Lower lobe of right lung (tissue), 2 donors: ENCODE measurements at regions not wholly inside any gene's neighbourhood (a gene's known extent, or its start where the extent isn't known, plus 50 kb on each side); places are given as distances from the start of the nearest gene placed in this dataset.
"Not testable (repeated sequence)": the region's sequence is repeated elsewhere in the genome, so short reads cannot be mapped to it uniquely, and the experiment has no call there.

ENCODE experiments used
- ATAC-seq, 2 donors: fragments of 200-7000 bp; cut with Tn5 transposase; one replicate each; pipeline ENCODE4 v1.9.1; 2020 to 2022; ENCODE audit warnings: mild to moderate bottlenecking in 2 of 2, moderate library complexity in 2 of 2
- DNase-seq: peaks from one replicate; pipeline ENCODE4 v3.0.0-alpha.2; 2020
- H3K27ac ChIP-seq: fragments of 200-600 bp; one replicate; pipeline ENCODE4 v1.8.0; 2022
- H3K27me3 ChIP-seq: fragments of 200-600 bp; one replicate; pipeline ENCODE4 v1.8.0; 2022; ENCODE audit warnings: low read depth
- H3K36me3 ChIP-seq: fragments of 200-600 bp; one replicate; pipeline ENCODE4 v1.8.0; 2022; ENCODE audit warnings: mild to moderate bottlenecking
- H3K4me1 ChIP-seq: fragments of 200-600 bp; one replicate; pipeline ENCODE4 v1.8.0; 2022
- H3K4me3 ChIP-seq: fragments of 200-600 bp; one replicate; pipeline ENCODE4 v1.8.0; 2022; ENCODE audit warnings: mild to moderate bottlenecking
- H3K9me3 ChIP-seq: fragments of 200-600 bp; one replicate; pipeline ENCODE4 v1.8.0; 2022
- CTCF ChIP-seq: fragments of 200-600 bp; IDR thresholded peaks from one replicate; pipeline ENCODE4 v1.8.0; 2022; ENCODE audit warnings: antibody characterized with exemption, mild to moderate bottlenecking
- intact Hi-C: fragments of 100-400 bp; cut with DNase I; formaldehyde crosslinking; loops from one replicate; pipeline ENCODE4 v1.11.0; 2022
- donor health status: DM: no; HTN: yes; CAD: no; lungs with severe emphysema.

DNA sequence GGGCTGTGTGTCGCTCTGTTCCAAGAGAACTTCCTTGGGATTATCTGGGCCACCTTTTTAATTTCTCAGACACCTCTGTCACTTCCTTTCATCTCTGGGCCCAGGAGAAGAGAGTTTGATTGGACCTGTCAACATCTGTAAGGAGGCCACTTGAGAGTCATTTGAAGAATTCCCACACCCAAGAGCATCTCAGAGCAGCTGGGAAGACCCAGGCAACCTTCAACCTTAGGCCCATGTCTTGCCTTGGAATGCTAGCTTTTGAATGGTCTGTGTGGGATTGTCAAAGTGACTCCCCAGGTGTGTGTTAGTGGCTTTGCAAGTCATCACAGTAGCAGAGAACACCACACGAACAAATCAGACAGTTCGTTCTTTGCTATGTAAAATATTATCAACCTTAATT, 280.3 kb downstream of the CYRIA start:
- no peaks in the 10 kb centered on the region for H3K4me1 ChIP-seq
- no peak for DNase-seq
- H3K27me3 ChIP-seq: no peaks in the 10 kb centered on the region
- TF ChIP-seq CTCF: no peak
- intact Hi-C loops: no loop called here
- H3K36me3 ChIP-seq: no peaks in the 10 kb centered on the region
- H3K4me3 ChIP-seq: no peak overlapping the region
- no peaks in the 10 kb centered on the region for H3K9me3 ChIP-seq
- ATAC-seq: no peak
- no peak overlapping the region for H3K27ac ChIP-seq

GRCh38 chr2:16383411-16383810, 282.2 kb downstream of the CYRIA start:
- no peak for TF ChIP-seq CTCF
- H3K4me1 ChIP-seq: no peaks in the 10 kb centered on the region
- ATAC-seq: no peak
- no peaks in the 10 kb centered on the region for H3K27me3 ChIP-seq
- H3K27ac ChIP-seq: no peak overlapping the region
- no peaks in the 10 kb centered on the region for H3K36me3 ChIP-seq
- no peak for DNase-seq
- H3K4me3 ChIP-seq: no peak overlapping the region
- H3K9me3 ChIP-seq: no peaks in the 10 kb centered on the region
- intact Hi-C loops: no loop called here

DNA sequence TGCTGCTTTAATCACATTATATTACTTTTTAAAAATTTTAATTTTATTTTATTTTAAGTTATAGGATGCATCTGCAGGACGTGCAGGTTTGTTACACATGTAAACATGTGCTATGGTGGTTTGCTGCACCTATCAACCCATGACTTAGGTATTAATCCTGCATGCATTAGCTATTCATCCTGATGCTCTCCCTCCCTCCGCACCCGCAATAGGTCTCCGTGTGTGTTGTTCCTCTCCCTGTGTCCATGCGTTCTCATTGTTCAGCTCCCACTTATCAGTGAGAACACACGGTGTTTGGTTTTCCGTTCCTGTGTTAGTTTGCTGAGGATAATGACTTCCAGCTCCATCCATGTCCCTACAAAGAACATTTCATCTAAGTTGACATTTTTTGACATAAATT, 283.2 kb downstream of the CYRIA start:
- intact Hi-C loops: no loop called here
- no peaks in the 10 kb centered on the region for H3K27me3 ChIP-seq
- no peak for TF ChIP-seq CTCF

DNA sequence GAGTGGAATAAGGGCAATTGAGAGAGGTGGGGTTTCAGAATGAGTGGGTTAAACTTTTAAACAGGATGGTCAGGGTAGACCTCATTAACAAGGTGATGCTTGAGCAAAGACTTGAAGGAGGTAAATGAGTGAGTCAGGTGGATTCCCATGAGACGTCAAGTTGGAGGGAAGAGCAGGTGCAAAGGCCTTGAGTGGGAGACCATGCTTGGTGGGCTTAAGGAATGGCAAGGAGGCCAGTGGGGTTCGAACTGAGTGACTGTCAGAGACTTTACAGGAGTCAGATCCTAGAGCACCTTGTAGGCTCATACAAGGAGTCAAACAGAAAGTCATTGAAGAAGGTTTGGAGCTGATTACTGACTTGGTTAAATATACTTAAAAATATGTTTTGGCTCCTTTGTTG, 284.1 kb downstream of the CYRIA start:
- intact Hi-C loops: no loop called here
- H3K9me3 ChIP-seq: no peaks in the 10 kb centered on the region

More for the DNA sequence above, 283.2 kb downstream of the CYRIA start:
- Histone ChIP-seq H3K4me1 (no peaks in the 10 kb centered on the region), H3K9me3 (no peaks in the 10 kb centered on the region), H3K4me3 (no peak overlapping the region), H3K27ac (no peak overlapping the region), H3K36me3 (no peaks in the 10 kb centered on the region)
- DNase-seq (no peak), ATAC-seq (no peak)

GRCh38 chr2:16379901-16380300, 285.7 kb downstream of the CYRIA start:
- H3K27me3 ChIP-seq, DNase-seq, H3K4me3 ChIP-seq, intact Hi-C loops, H3K4me1 ChIP-seq, H3K36me3 ChIP-seq, H3K9me3 ChIP-seq, ATAC-seq, H3K27ac ChIP-seq: not testable (repeated sequence)

More for the DNA sequence above, 284.1 kb downstream of the CYRIA start:
- ATAC-seq (no peak), DNase-seq (no peak)
- no peaks in the 10 kb centered on the region for H3K4me1 ChIP-seq
- no peak for TF ChIP-seq CTCF
- no peaks in the 10 kb centered on the region for H3K27me3 ChIP-seq
- no peaks in the 10 kb centered on the region for H3K36me3 ChIP-seq
- H3K4me3 ChIP-seq: no peak overlapping the region
- no peak overlapping the region for H3K27ac ChIP-seq

DNA sequence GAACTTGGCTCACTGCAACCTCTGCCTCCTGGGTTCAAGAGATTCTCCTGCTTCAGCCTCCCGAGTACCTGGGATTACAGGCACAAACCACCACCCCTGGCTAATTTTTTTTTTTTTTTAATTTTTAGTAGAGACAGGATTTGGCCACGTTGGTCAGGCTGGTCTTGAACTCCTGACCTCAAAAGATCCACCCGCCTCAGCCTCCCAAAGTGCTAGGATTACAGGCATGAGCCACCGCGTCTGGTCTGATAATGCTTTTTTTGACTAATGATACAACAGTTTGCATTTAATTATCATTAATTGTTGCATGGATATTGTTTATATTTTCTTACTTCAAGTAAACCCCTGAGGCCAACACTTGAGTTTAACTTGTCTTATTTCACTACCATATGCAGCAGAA, 286.6 kb downstream of the CYRIA start:
- intact Hi-C loops, ATAC-seq, H3K27me3 ChIP-seq: not testable (repeated sequence)

GRCh38 chr2:16378031-16378430, 287.6 kb downstream of the CYRIA start:
- H3K27ac ChIP-seq: no peak overlapping the region
- no peaks in the 10 kb centered on the region for H3K4me1 ChIP-seq
- no peak for TF ChIP-seq CTCF
- H3K27me3 ChIP-seq: no peaks in the 10 kb centered on the region
- intact Hi-C loops: no loop called here
- DNase-seq: no peak
- H3K36me3 ChIP-seq: no peaks in the 10 kb centered on the region
- ATAC-seq: no peak
- H3K9me3 ChIP-seq: no peaks in the 10 kb centered on the region
- no peak overlapping the region for H3K4me3 ChIP-seq

More for the DNA sequence above, 286.6 kb downstream of the CYRIA start:
- not testable (repeated sequence) for H3K27ac ChIP-seq, H3K9me3 ChIP-seq, H3K4me3 ChIP-seq, H3K36me3 ChIP-seq, DNase-seq, H3K4me1 ChIP-seq
